K562 (cell line): ENCODE measurements at regions not wholly inside any gene's neighbourhood (a gene's known extent, or its start where the extent isn't known, plus 50 kb on each side); places are given as distances from the start of the nearest gene placed in this dataset.

Source experiments
- ATAC-seq: fragments of 200-7000 bp; cut with Tn5 transposase; 3 replicates; pipeline ENCODE4 v1.9.1; 2020; ENCODE audit warnings: moderate library complexity
- BruUV-seq: library from RNA; stranded (reverse); fragments of 400-500 nt; replicated peaks from 2 replicates; lab custom pipeline; 2021; lab: Mats Ljungman, UMichigan
- CTCF ChIA-PET: fragments of 300-600 bp; formaldehyde crosslinking; extraction: SDS; loops from one replicate; lab custom pipeline; 2021; ENCODE audit warnings: low intra/inter-chr PET ratio; lab: Yijun Ruan, JAX
- POLR2A ChIA-PET: fragments of 300-600, 350-650 bp; sonication (Branson Sonifier 250); formaldehyde crosslinking; extraction: SDS; loops from one replicate; lab custom pipeline; 2021; ENCODE audit warnings: antibody characterized with exemption, inconsistent platforms; lab: Yijun Ruan, JAX
- DNase-seq, 4 experiments: peaks; one replicate each; pipeline versions ENCODE4 v3.0.0 to v3.0.0-alpha.2; 2011 to 2018; ENCODE audit warnings: low spot score in 3 of 4, mixed read lengths in 3 of 4; ENCODE audit errors: extremely low read depth in 1 of 4
- FAIRE-seq: peaks from 2 replicates; lab custom pipeline; 2011; peaks lifted over from hg19 to GRCh38; lab: Jason Lieb, UNC
- H2AFZ ChIP-seq: 2 replicates; pipeline ENCODE4 v1.6.0; 2011; ENCODE audit warnings: low read depth, low read length, control low read depth, inconsistent platforms
- H3K27ac ChIP-seq: fragments of 200-600 bp; 3 replicates; pipeline ENCODE4 v1.8.0; 2011; ENCODE audit warnings: low read depth, mild to moderate bottlenecking, control low read depth, inconsistent platforms, low read length, moderate library complexity, mixed read lengths; ENCODE audit errors: extremely low read depth
- H3K27me3 ChIP-seq, 2 experiments: fragments of 300-600 bp in 1 of 2; 2 replicates in 1 of 2; 3 replicates in 1 of 2; pipeline versions ENCODE4 v1.6.0 to v1.8.0; 2011; ENCODE audit warnings: inconsistent platforms in 2 of 2, low read length in 2 of 2, mild to moderate bottlenecking in 1 of 2, mixed read lengths in 1 of 2, moderate library complexity in 1 of 2; ENCODE audit not compliant: control insufficient read depth in 2 of 2, insufficient read depth in 2 of 2
- H3K36me3 ChIP-seq: fragments of 300-600 bp; 3 replicates; pipeline ENCODE4 v1.8.0; 2011; ENCODE audit warnings: mild to moderate bottlenecking, low read length, inconsistent platforms; ENCODE audit not compliant: control insufficient read depth, insufficient read depth
- H3K4me1 ChIP-seq, 2 experiments: fragments of 200-600 bp in 1 of 2; replicated peaks in 1 of 2; 2 replicates in 1 of 2; 3 replicates in 1 of 2; pipeline versions ENCODE4 v1.5.1 to v1.8.0; 2011; ENCODE audit warnings: inconsistent platforms in 2 of 2, low read length in 2 of 2, mild to moderate bottlenecking in 1 of 2, mixed read lengths in 1 of 2, moderate library complexity in 1 of 2; ENCODE audit not compliant: control insufficient read depth in 2 of 2, insufficient read depth in 2 of 2
- H3K4me2 ChIP-seq: 2 replicates; pipeline ENCODE4 v1.6.1; 2011; ENCODE audit warnings: low read length, control low read depth, inconsistent platforms, mixed read lengths; ENCODE audit not compliant: insufficient read depth
- H3K4me3 ChIP-seq: fragments of 200-600 bp; sonication (generic), shearing (Covaris generic); 2 replicates; pipeline ENCODE4 v1.5.1; 2016; ENCODE audit warnings: control low read depth, inconsistent platforms
- H3K79me2 ChIP-seq: fragments of 200-600 bp; 3 replicates; pipeline ENCODE4 v1.8.0; 2011; ENCODE audit warnings: low read length, inconsistent platforms; ENCODE audit not compliant: control insufficient read depth, insufficient read depth
- H3K9ac ChIP-seq, 2 experiments: 2 replicates each; pipeline versions ENCODE4 v1.6.0 to v1.6.1; 2011; ENCODE audit warnings: low read depth in 2 of 2, low read length in 2 of 2, control low read depth in 1 of 2, inconsistent platforms in 1 of 2, mild to moderate bottlenecking in 1 of 2, mixed read lengths in 1 of 2; ENCODE audit not compliant: insufficient read depth in 1 of 2
- H3K9me1 ChIP-seq: one replicate; pipeline ENCODE4 v1.6.0; 2011; ENCODE audit warnings: inconsistent platforms, mild to moderate bottlenecking, low read length, moderate library complexity; ENCODE audit not compliant: control insufficient read depth, insufficient read depth
- H3K9me3 ChIP-seq: replicated peaks from 2 replicates; pipeline ENCODE4 v1.5.1; 2011; ENCODE audit warnings: low read depth, low read length, inconsistent platforms; ENCODE audit not compliant: control insufficient read depth, insufficient read depth
- H4K20me1 ChIP-seq: replicated peaks from 2 replicates; pipeline ENCODE4 v1.6.1; 2011; ENCODE audit warnings: low read length, inconsistent platforms, mixed read lengths; ENCODE audit not compliant: control insufficient read depth, insufficient read depth
- CBFA2T2 ChIP-seq: fragments of 450-650 bp; conservative IDR thresholded peaks from 2 replicates; pipeline ENCODE4 v1.6.1; 2017; ENCODE audit warnings: mild to moderate bottlenecking
- GTF2E2 ChIP-seq: fragments of 200-800 bp; sonication (Bioruptor generic); IDR thresholded peaks from 2 replicates; pipeline ENCODE4 v1.6.1; 2016; ENCODE audit warnings: missing genetic modification characterization, missing compliant biosample characterization
- MCM5 ChIP-seq: fragments of 450-650 bp; IDR thresholded peaks from 2 replicates; pipeline ENCODE4 v1.6.1; 2016; ENCODE audit warnings: low read depth
- ZNF274 ChIP-seq: IDR thresholded peaks from 2 replicates; pipeline ENCODE4 v1.6.1; 2011; ENCODE audit warnings: low read depth, mild to moderate bottlenecking, low read length, moderate library complexity, borderline replicate concordance
- ZNF655 ChIP-seq: fragments of 250-450 bp; sonication (Bioruptor Pico); IDR thresholded peaks from 2 replicates; pipeline ENCODE4 v1.5.0; 2021
- in situ Hi-C: fragments of 300-500 bp; cut with MboI; formaldehyde crosslinking; loops from 4 replicates; pipeline ENCODE4 v1.15.0; 2018; ENCODE audit warnings: inconsistent platforms, mixed read lengths
- intact Hi-C: fragments of 100-400 bp; cut with micrococcal nuclease; formaldehyde crosslinking; loops from 2 replicates; pipeline ENCODE4 v1.14.2; 2022
- TF ChIP-seq, protein P1 (sequence below): fragments of 450-650 bp; conservative IDR thresholded peaks from 2 replicates; pipeline ENCODE4 v1.6.1; 2016; ENCODE audit warnings: missing genetic modification characterization, low read depth, mild to moderate bottlenecking, missing compliant biosample characterization, moderate library complexity

- ChIA-PET CTCF (no interaction called here), POLR2A (no interaction called here)
- Histone ChIP-seq H2AFZ (no peak overlapping the region), H3K4me3 (no peak overlapping the region), H3K79me2 (no peaks in the 10 kb centered on the region), H3K36me3 (no peaks in the 10 kb centered on the region), H3K27ac (no peak overlapping the region), H3K27me3 (no peaks in the 10 kb centered on the region), H3K4me1 (no peaks in the 10 kb centered on the region), H3K9me3 (no peaks in the 10 kb centered on the region), H4K20me1 (no peaks in the 10 kb centered on the region), H3K4me2 (no peak overlapping the region), H3K9ac (no peak overlapping the region), H3K9me1 (no peaks in the 10 kb centered on the region)
- TF ChIP-seq ZNF655 (no peak), CBFA2T2 (no peak), ZNF274 (no peak), GTF2E2 (tag) (no peak), MCM5 (no peak)
- TF ChIP-seq, protein P1, sequence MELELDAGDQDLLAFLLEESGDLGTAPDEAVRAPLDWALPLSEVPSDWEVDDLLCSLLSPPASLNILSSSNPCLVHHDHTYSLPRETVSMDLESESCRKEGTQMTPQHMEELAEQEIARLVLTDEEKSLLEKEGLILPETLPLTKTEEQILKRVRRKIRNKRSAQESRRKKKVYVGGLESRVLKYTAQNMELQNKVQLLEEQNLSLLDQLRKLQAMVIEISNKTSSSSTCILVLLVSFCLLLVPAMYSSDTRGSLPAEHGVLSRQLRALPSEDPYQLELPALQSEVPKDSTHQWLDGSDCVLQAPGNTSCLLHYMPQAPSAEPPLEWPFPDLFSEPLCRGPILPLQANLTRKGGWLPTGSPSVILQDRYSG (tag), result no peak
- in situ Hi-C loops (no loop called here), intact Hi-C loops (no loop called here)
- DNase-seq (no peak), FAIRE-seq (no peak), ATAC-seq (no peak)
- no TSS peak for BruUV-seq
These were observed 665.4 kb upstream of the PHF14 start for GRCh38 chr7:10308276-10308675.
